ENCODE measurements at regions not wholly inside any gene's neighbourhood (a gene's known extent, or its start where the extent isn't known, plus 50 kb on each side); places are given as distances from the start of the nearest gene placed in this dataset.

- WGBS (ENCODE audit: insufficient coverage, low lambda C conversion rate) = no CpG with 5 or more reads among the region's 1 CpG
Observed at GRCh38 chr7:10723832-10724231, 249.8 kb upstream of the PHF14 start.

GRCh38 chr7:10724449-10724848 is 249.2 kb upstream of the PHF14 start:
- no peak for DNase-seq
- Histone ChIP-seq H3K27ac (ENCODE audit: low read length) (no peak overlapping the region), H3K27me3 (ENCODE audit: control insufficient read depth, insufficient read depth, low read length) (no peaks in the 10 kb centered on the region), H3K9me3 (ENCODE audit: control insufficient read depth, low read depth, low read length) (no peaks in the 10 kb centered on the region), H3K4me1 (ENCODE audit: control insufficient read depth, insufficient read depth, low read length) (no peaks in the 10 kb centered on the region), H3K4me3 (ENCODE audit: low read length) (no peak overlapping the region), H3K36me3 (ENCODE audit: control insufficient read depth, insufficient read depth, low read length) (no peaks in the 10 kb centered on the region)
- no CpG with 5 or more reads among the region's 1 CpG for WGBS (ENCODE audit: insufficient coverage, low lambda C conversion rate)

More at GRCh38 chr7:10723832-10724231, 249.8 kb upstream of the PHF14 start:
- DNase-seq = no peak
- Histone ChIP-seq H3K27me3 (ENCODE audit: control insufficient read depth, insufficient read depth, low read length) (no peaks in the 10 kb centered on the region), H3K36me3 (ENCODE audit: control insufficient read depth, insufficient read depth, low read length) (no peaks in the 10 kb centered on the region), H3K4me3 (ENCODE audit: low read length) (no peak overlapping the region), H3K4me1 (ENCODE audit: control insufficient read depth, insufficient read depth, low read length) (no peaks in the 10 kb centered on the region), H3K27ac (ENCODE audit: low read length) (no peak overlapping the region), H3K9me3 (ENCODE audit: control insufficient read depth, low read depth, low read length) (no peaks in the 10 kb centered on the region)

- H3K4me1 ChIP-seq (ENCODE audit: control insufficient read depth, insufficient read depth, low read length) = no peaks in the 10 kb centered on the region
- WGBS (ENCODE audit: insufficient coverage, low lambda C conversion rate) = no CpG with 5 or more reads among the region's 5 CpGs
- no peaks in the 10 kb centered on the region for H3K27me3 ChIP-seq (ENCODE audit: control insufficient read depth, insufficient read depth, low read length)
- no peaks in the 10 kb centered on the region for H3K36me3 ChIP-seq (ENCODE audit: control insufficient read depth, insufficient read depth, low read length)
- H3K4me3 ChIP-seq (ENCODE audit: low read length) = no peak overlapping the region
- no peak for DNase-seq
- H3K27ac ChIP-seq (ENCODE audit: low read length) = no peak overlapping the region
- no peaks in the 10 kb centered on the region for H3K9me3 ChIP-seq (ENCODE audit: control insufficient read depth, low read depth, low read length)
Observed at GRCh38 chr7:10727636-10728035, 246.0 kb upstream of the PHF14 start.

- no peaks in the 10 kb centered on the region for H3K9me3 ChIP-seq (ENCODE audit: control insufficient read depth, low read depth, low read length)
- no peaks in the 10 kb centered on the region for H3K27me3 ChIP-seq (ENCODE audit: control insufficient read depth, insufficient read depth, low read length)
- 67% methylated on average over 2 of the region's 4 CpGs for WGBS (ENCODE audit: insufficient coverage, low lambda C conversion rate)
- H3K4me1 ChIP-seq (ENCODE audit: control insufficient read depth, insufficient read depth, low read length) = no peaks in the 10 kb centered on the region
- DNase-seq = no peak
- H3K27ac ChIP-seq (ENCODE audit: low read length) = no peak overlapping the region
- H3K4me3 ChIP-seq (ENCODE audit: low read length) = no peak overlapping the region
- H3K36me3 ChIP-seq (ENCODE audit: control insufficient read depth, insufficient read depth, low read length) = no peaks in the 10 kb centered on the region
Observed at GRCh38 chr7:10731253-10731773, 242.4 kb upstream of the PHF14 start.

GRCh38 chr7:10733747-10734146 is 239.9 kb upstream of the PHF14 start:
- no peaks in the 10 kb centered on the region for H3K9me3 ChIP-seq (ENCODE audit: control insufficient read depth, low read depth, low read length)
- H3K36me3 ChIP-seq (ENCODE audit: control insufficient read depth, insufficient read depth, low read length) = no peaks in the 10 kb centered on the region
- H3K4me1 ChIP-seq (ENCODE audit: control insufficient read depth, insufficient read depth, low read length) = no peaks in the 10 kb centered on the region
- no peak for DNase-seq
- no CpG with 5 or more reads among the region's 1 CpG for WGBS (ENCODE audit: insufficient coverage, low lambda C conversion rate)
- no peak overlapping the region for H3K27ac ChIP-seq (ENCODE audit: low read length)
- no peaks in the 10 kb centered on the region for H3K27me3 ChIP-seq (ENCODE audit: control insufficient read depth, insufficient read depth, low read length)
- no peak overlapping the region for H3K4me3 ChIP-seq (ENCODE audit: low read length)

- Histone ChIP-seq H3K4me1 (ENCODE audit: control insufficient read depth, insufficient read depth, low read length) (no peaks in the 10 kb centered on the region), H3K36me3 (ENCODE audit: control insufficient read depth, insufficient read depth, low read length) (no peaks in the 10 kb centered on the region), H3K27ac (ENCODE audit: low read length) (no peak overlapping the region), H3K4me3 (ENCODE audit: low read length) (no peak overlapping the region), H3K9me3 (ENCODE audit: control insufficient read depth, low read depth, low read length) (no peaks in the 10 kb centered on the region), H3K27me3 (ENCODE audit: control insufficient read depth, insufficient read depth, low read length) (no peaks in the 10 kb centered on the region)
- WGBS (ENCODE audit: insufficient coverage, low lambda C conversion rate) = 63% methylated on average over 1 of the region's 2 CpGs
- no peak for DNase-seq
Observed at GRCh38 chr7:10734595-10734994, 239.1 kb upstream of the PHF14 start.

- Histone ChIP-seq H3K4me1 (ENCODE audit: control insufficient read depth, insufficient read depth, low read length) (no peaks in the 10 kb centered on the region), H3K27me3 (ENCODE audit: control insufficient read depth, insufficient read depth, low read length) (no peaks in the 10 kb centered on the region), H3K4me3 (ENCODE audit: low read length) (no peak overlapping the region), H3K36me3 (ENCODE audit: control insufficient read depth, insufficient read depth, low read length) (no peaks in the 10 kb centered on the region), H3K27ac (ENCODE audit: low read length) (no peak overlapping the region), H3K9me3 (ENCODE audit: control insufficient read depth, low read depth, low read length) (no peaks in the 10 kb centered on the region)
- no peak for DNase-seq
- WGBS (ENCODE audit: insufficient coverage, low lambda C conversion rate) = 80% methylated on average over 2 of the region's 4 CpGs
Observed at GRCh38 chr7:10739401-10739800, 234.3 kb upstream of the PHF14 start.

GRCh38 chr7:10740805-10741204 is 232.9 kb upstream of the PHF14 start:
- H3K9me3 ChIP-seq (ENCODE audit: control insufficient read depth, low read depth, low read length) = no peaks in the 10 kb centered on the region
- no peaks in the 10 kb centered on the region for H3K27me3 ChIP-seq (ENCODE audit: control insufficient read depth, insufficient read depth, low read length)
- H3K36me3 ChIP-seq (ENCODE audit: control insufficient read depth, insufficient read depth, low read length) = no peaks in the 10 kb centered on the region
- no peak overlapping the region for H3K27ac ChIP-seq (ENCODE audit: low read length)
- no peak overlapping the region for H3K4me3 ChIP-seq (ENCODE audit: low read length)
- WGBS (ENCODE audit: insufficient coverage, low lambda C conversion rate) = no CpG with 5 or more reads among the region's 1 CpG
- DNase-seq = no peak
- H3K4me1 ChIP-seq (ENCODE audit: control insufficient read depth, insufficient read depth, low read length) = no peaks in the 10 kb centered on the region

- H3K27me3 ChIP-seq (ENCODE audit: control insufficient read depth, insufficient read depth, low read length) = no peaks in the 10 kb centered on the region
- WGBS (ENCODE audit: insufficient coverage, low lambda C conversion rate) = no CpG with 5 or more reads among the region's 2 CpGs
Observed at GRCh38 chr7:10756981-10757380, 216.7 kb upstream of the PHF14 start.

GRCh38 chr7:10759120-10759519 is 214.6 kb upstream of the PHF14 start:
- no CpG with 5 or more reads among the region's 2 CpGs for WGBS (ENCODE audit: insufficient coverage, low lambda C conversion rate)
- H3K9me3 ChIP-seq (ENCODE audit: control insufficient read depth, low read depth, low read length) = peaks cover 6% of the 10 kb centered on the region
- no peak overlapping the region for H3K4me3 ChIP-seq (ENCODE audit: low read length)
- H3K27me3 ChIP-seq (ENCODE audit: control insufficient read depth, insufficient read depth, low read length) = no peaks in the 10 kb centered on the region
- H3K36me3 ChIP-seq (ENCODE audit: control insufficient read depth, insufficient read depth, low read length) = no peaks in the 10 kb centered on the region
- no peak overlapping the region for H3K27ac ChIP-seq (ENCODE audit: low read length)
- DNase-seq = no peak
- H3K4me1 ChIP-seq (ENCODE audit: control insufficient read depth, insufficient read depth, low read length) = no peaks in the 10 kb centered on the region

More at GRCh38 chr7:10756981-10757380, 216.7 kb upstream of the PHF14 start:
- Histone ChIP-seq H3K4me1 (ENCODE audit: control insufficient read depth, insufficient read depth, low read length) (no peaks in the 10 kb centered on the region), H3K4me3 (ENCODE audit: low read length) (no peak overlapping the region), H3K36me3 (ENCODE audit: control insufficient read depth, insufficient read depth, low read length) (no peaks in the 10 kb centered on the region), H3K9me3 (ENCODE audit: control insufficient read depth, low read depth, low read length) (peaks cover 6% of the 10 kb centered on the region), H3K27ac (ENCODE audit: low read length) (no peak overlapping the region)
- no peak for DNase-seq

- Histone ChIP-seq H3K4me1 (ENCODE audit: control insufficient read depth, insufficient read depth, low read length) (no peaks in the 10 kb centered on the region), H3K4me3 (ENCODE audit: low read length) (no peak overlapping the region), H3K36me3 (ENCODE audit: control insufficient read depth, insufficient read depth, low read length) (no peaks in the 10 kb centered on the region), H3K9me3 (ENCODE audit: control insufficient read depth, low read depth, low read length) (no peaks in the 10 kb centered on the region), H3K27me3 (ENCODE audit: control insufficient read depth, insufficient read depth, low read length) (no peaks in the 10 kb centered on the region), H3K27ac (ENCODE audit: low read length) (no peak overlapping the region)
- 80% methylated on average over 1 of the region's 4 CpGs for WGBS (ENCODE audit: insufficient coverage, low lambda C conversion rate)
- DNase-seq = no peak
Observed at GRCh38 chr7:10767771-10768170, 205.9 kb upstream of the PHF14 start.

All from large intestine (tissue), 3 donors.